HG03095 (cell line): ENCODE measurements at regions not wholly inside any gene's neighbourhood (a gene's known extent, or its start where the extent isn't known, plus 50 kb on each side); places are given as distances from the start of the nearest gene placed in this dataset.

Source experiments
- ATAC-seq: cut with Tn5 transposase; IDR thresholded peaks from one replicate; pipeline ENCODE4 v1.9.1; 2021; ENCODE audit warnings: moderate library complexity; ENCODE audit not compliant: unreplicated experiment

GRCh38 chr18:45168866-45169600, 446.2 kb upstream of the SLC14A2 start:
- no peak for ATAC-seq

- ATAC-seq, result no peak
These were observed 445.7 kb upstream of the SLC14A2 start for GRCh38 chr18:45169610-45170009.

- no peak for ATAC-seq
These were observed 443.5 kb upstream of the SLC14A2 start for GRCh38 chr18:45171679-45172191.

- ATAC-seq, result no peak
These were observed 441.9 kb upstream of the SLC14A2 start for GRCh38 chr18:45173327-45173726.

GRCh38 chr18:45173799-45174519, 441.3 kb upstream of the SLC14A2 start:
- ATAC-seq, result no peak

GRCh38 chr18:45174629-45175136, 440.6 kb upstream of the SLC14A2 start:
- ATAC-seq, result no peak

GRCh38 chr18:45175511-45175910, 439.8 kb upstream of the SLC14A2 start:
- no peak for ATAC-seq

GRCh38 chr18:45186832-45187231, 428.4 kb upstream of the SLC14A2 start:
- ATAC-seq, result no peak

GRCh38 chr18:45191795-45192194, 423.5 kb upstream of the SLC14A2 start:
- no peak for ATAC-seq

- ATAC-seq, result peak; percentile 98
These were observed 417.7 kb upstream of the SLC14A2 start for GRCh38 chr18:45197526-45197970.

GRCh38 chr18:45198526-45198925, 416.8 kb upstream of the SLC14A2 start:
- ATAC-seq, result no peak

GRCh38 chr18:45201029-45201428, 414.2 kb upstream of the SLC14A2 start:
- no peak for ATAC-seq

- no peak for ATAC-seq
These were observed 413.8 kb upstream of the SLC14A2 start for GRCh38 chr18:45201489-45201888.

- no peak for ATAC-seq
These were observed 413.2 kb upstream of the SLC14A2 start for GRCh38 chr18:45202061-45202460.

- no peak for ATAC-seq
These were observed 411.6 kb upstream of the SLC14A2 start for GRCh38 chr18:45203677-45204076.

- no peak for ATAC-seq
These were observed 407.9 kb upstream of the SLC14A2 start for GRCh38 chr18:45207328-45207727.

GRCh38 chr18:45208164-45208563, 407.1 kb upstream of the SLC14A2 start:
- ATAC-seq, result no peak

GRCh38 chr18:45212181-45213039, 402.9 kb upstream of the SLC14A2 start:
- peak; percentile 98 for ATAC-seq

- peak; percentile 15 for ATAC-seq
These were observed 402.3 kb upstream of the SLC14A2 start for GRCh38 chr18:45213040-45213333.

GRCh38 chr18:45218436-45218835, 396.8 kb upstream of the SLC14A2 start:
- no peak for ATAC-seq

GRCh38 chr18:45221363-45221762, 393.9 kb upstream of the SLC14A2 start:
- no peak for ATAC-seq
